SH-SY5Y (cell line): ENCODE measurements at regions not wholly inside any gene's neighbourhood (a gene's known extent, or its start where the extent isn't known, plus 50 kb on each side); places are given as distances from the start of the nearest gene placed in this dataset.

Experiments
- GATA2 ChIP-seq: IDR thresholded peaks from 2 replicates; pipeline ENCODE4 v1.6.1; 2011; ENCODE audit warnings: mild to moderate bottlenecking, low read depth, low read length
- GATA3 ChIP-seq: IDR thresholded peaks from 2 replicates; pipeline ENCODE4 v1.6.1; 2011; ENCODE audit warnings: low read depth, mild to moderate bottlenecking, low read length, moderate library complexity

DNA sequence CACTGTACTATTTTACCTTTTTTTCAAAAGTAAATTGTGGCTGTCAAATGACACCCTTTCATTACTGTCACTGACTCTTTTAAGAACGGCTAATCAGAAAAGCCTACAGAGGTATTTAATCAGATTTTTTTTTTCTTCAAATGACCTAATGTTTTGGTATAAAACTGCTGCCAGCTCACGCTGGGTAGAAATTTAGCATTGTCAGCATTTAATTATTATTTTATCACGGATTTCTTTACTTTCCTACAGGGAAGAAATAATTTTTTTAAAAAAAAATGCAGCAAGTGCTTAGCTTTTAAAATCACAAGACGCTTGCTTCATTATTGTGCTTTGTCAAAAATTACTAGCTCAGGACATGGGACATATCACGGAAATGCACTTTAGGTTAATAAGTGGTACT, 149.1 kb upstream of the FOXN3 start:
- TF ChIP-seq GATA3 (no peak), GATA2 (no peak)
